Upper lobe of left lung (tissue), 4 donors: ENCODE measurements at regions not wholly inside any gene's neighbourhood (a gene's known extent, or its start where the extent isn't known, plus 50 kb on each side); places are given as distances from the start of the nearest gene placed in this dataset.

Source experiments
- CTCF ChIP-seq, 6 experiments: fragments of 450-650 bp in 4 of 6; fragments of 200-600 bp in 2 of 6; sonication (generic) in 2 of 6; IDR thresholded peaks; one replicate each; pipeline ENCODE4 v1.5.1; 2016 to 2019; ENCODE audit warnings: antibody characterized with exemption in 6 of 6
- EP300 ChIP-seq, 4 donors: sonication (generic); formaldehyde crosslinking; IDR thresholded peaks; one replicate each; pipeline ENCODE4 v1.5.1; 2017; ENCODE audit warnings: antibody characterized with exemption in 4 of 4, control low read depth in 2 of 4
- POLR2A ChIP-seq, 4 donors: fragments of 450-650 bp; IDR thresholded peaks; one replicate each; pipeline ENCODE4 v1.5.1; 2016 to 2017; ENCODE audit warnings: antibody characterized with exemption in 4 of 4, mild to moderate bottlenecking in 2 of 4

GRCh38 chr3:102545276-102545675 is 110.5 kb downstream of the ZPLD1 start:
- TF ChIP-seq POLR2A (IDR thresholded peaks at IDR 0.05) (no peak), CTCF (IDR thresholded peaks at IDR 0.05) (no peak), EP300 (IDR thresholded peaks at IDR 0.05) (no peak)
